Stimulated activated naive CD8-positive, alpha-beta T cell treated with anti-CD3 and anti-CD28 coated beads, Interleukin-15, amount 100 ng/mL, for 72 hours (primary cell): ENCODE measurements at regions not wholly inside any gene's neighbourhood (a gene's known extent, or its start where the extent isn't known, plus 50 kb on each side); places are given as distances from the start of the nearest gene placed in this dataset.

Experiments used
- ATAC-seq: fragments of 150-1000 bp; cut with Tn5 transposase; 2 replicates; pipeline ENCODE4 v1.10.0; 2021; ENCODE audit warnings: mild to moderate bottlenecking, moderate library complexity
- DNase-seq, 2 donors: peaks; one replicate each; pipeline ENCODE4 v3.0.0; 2021 to 2022
- H3K27ac Mint-ChIP-seq, 2 donors: one replicate each; pipeline ENCODE4 v1.8.0; 2022; ENCODE audit warnings: mild to moderate bottlenecking in 2 of 2, mixed read lengths in 2 of 2, moderate library complexity in 2 of 2
- H3K27me3 Mint-ChIP-seq: one replicate; pipeline ENCODE4 v1.8.0; 2022; ENCODE audit warnings: mixed read lengths
- H3K4me1 Mint-ChIP-seq: one replicate; pipeline ENCODE4 v1.8.0; 2022; ENCODE audit warnings: mild to moderate bottlenecking, mixed read lengths
- H3K4me3 Mint-ChIP-seq, 2 donors: one replicate each; pipeline ENCODE4 v1.8.0; 2022; ENCODE audit warnings: mild to moderate bottlenecking in 2 of 2, mixed read lengths in 2 of 2, moderate library complexity in 1 of 2
- H3K9me3 Mint-ChIP-seq, 2 donors: one replicate each; pipeline ENCODE4 v1.8.0; 2022; ENCODE audit warnings: mixed read lengths in 2 of 2

DNA sequence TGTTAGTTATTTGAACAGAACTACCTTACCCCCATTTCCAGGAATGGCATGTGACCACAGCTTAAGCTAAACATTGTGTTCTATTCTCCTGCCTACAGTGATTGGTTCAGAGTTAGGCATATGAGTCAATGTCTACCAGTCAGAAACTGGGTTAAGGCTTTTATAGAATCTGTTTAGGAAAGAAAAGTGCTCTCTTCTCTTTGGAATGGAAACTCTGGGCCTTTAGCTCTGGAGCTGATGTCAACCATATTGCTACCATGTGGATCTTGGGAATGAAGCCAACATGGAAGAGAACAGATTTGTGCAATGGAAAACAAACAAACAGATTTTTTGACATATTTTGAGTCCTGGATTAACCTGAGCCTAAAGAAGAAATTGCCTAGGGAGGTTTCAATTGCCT is 488.9 kb upstream of the TNC start:
- no peaks in the 10 kb centered on the region for H3K27me3 Mint-ChIP-seq
- DNase-seq (no peak), ATAC-seq (no peak)
- no peak overlapping the region for H3K27ac Mint-ChIP-seq
- H3K4me1 Mint-ChIP-seq: no peaks in the 10 kb centered on the region
- H3K9me3 Mint-ChIP-seq: no peaks in the 10 kb centered on the region
- no peak overlapping the region for H3K4me3 Mint-ChIP-seq

- no peak overlapping the region for H3K27ac Mint-ChIP-seq
- peaks cover 0 to 4% of the 10 kb centered on the region in 2 donors for H3K9me3 Mint-ChIP-seq
- H3K4me1 Mint-ChIP-seq: no peaks in the 10 kb centered on the region
- no peaks in the 10 kb centered on the region for H3K27me3 Mint-ChIP-seq
- no peak for DNase-seq
- no peak overlapping the region for H3K4me3 Mint-ChIP-seq
- no peak for ATAC-seq
Measured at GRCh38 chr9:115614326-115614999, 496.5 kb upstream of the TNC start.

DNA sequence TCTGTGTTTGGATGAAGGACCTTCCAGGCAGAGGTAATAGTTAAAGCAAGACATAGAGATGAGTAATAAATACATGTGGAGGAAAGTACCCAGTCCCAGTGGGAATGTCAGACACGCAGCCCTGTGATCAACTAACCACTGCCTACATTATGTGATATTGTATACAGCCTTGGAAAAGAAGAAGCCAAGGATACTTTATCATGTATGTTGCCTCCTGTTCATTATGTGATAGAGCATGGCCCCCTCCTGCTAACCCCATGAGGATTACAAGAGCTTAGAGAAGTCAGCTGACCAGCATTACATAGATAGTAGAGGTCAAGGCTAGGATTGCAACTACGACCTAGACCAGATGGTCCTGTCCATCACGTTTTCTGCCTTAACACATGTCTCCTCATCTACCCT is 497.0 kb upstream of the TNC start:
- Mint-ChIP-seq H3K4me1 (no peaks in the 10 kb centered on the region), H3K4me3 (no peak overlapping the region), H3K27ac (no peak overlapping the region), H3K9me3 (peaks cover under 1 to 4% of the 10 kb centered on the region in 2 donors), H3K27me3 (no peaks in the 10 kb centered on the region)
- DNase-seq (no peak), ATAC-seq (no peak)

DNA sequence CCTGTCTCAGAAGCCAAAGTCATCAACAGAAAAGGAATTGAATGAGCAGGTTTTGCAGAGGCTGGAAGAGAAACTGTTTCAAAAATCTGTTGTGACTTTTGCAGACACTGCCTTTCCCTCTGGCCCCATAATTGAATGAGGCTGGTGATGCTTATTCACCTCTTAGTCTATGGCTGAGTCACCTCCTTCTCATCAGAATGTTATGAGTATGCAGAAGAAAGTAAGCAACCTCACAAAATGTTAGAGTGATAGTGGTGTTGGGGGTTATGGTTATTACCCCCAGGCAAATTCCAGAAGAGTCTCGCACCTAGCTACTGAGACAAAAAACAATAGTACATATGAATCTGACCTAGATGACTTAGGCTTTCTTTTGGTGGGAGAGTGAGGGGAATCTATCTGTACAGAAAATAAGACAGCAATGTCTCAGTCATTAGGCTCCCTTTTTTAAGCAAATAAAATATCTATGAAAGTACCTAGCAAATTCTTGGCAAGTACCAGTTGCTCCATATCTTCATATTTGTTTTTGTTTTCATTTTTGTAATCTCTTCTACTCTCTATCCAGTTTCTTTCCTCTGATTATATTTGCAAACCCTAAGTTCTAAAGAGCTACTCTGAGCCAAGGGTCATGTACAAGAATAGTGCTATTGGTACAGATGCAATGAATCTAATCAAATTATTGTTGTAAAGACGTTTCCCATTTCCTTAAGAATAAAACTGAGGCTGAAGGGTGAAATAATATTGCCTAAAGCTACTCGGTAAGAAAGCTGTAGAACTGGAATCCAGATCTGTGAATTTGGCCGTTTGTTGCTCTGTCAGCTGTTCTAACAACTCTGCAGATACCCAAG is 498.1 kb upstream of the TNC start:
- no peak overlapping the region for H3K27ac Mint-ChIP-seq
- no peak for ATAC-seq
- H3K9me3 Mint-ChIP-seq: peaks cover 7 to 11% of the 10 kb centered on the region in 2 donors
- no peak for DNase-seq
- H3K27me3 Mint-ChIP-seq: no peaks in the 10 kb centered on the region
- H3K4me1 Mint-ChIP-seq: no peaks in the 10 kb centered on the region
- no peak overlapping the region for H3K4me3 Mint-ChIP-seq

- H3K4me3 Mint-ChIP-seq: no peak overlapping the region
- no peak for ATAC-seq
- H3K9me3 Mint-ChIP-seq: peaks cover 10 to 11% of the 10 kb centered on the region in 2 donors
- no peak overlapping the region for H3K27ac Mint-ChIP-seq
- no peaks in the 10 kb centered on the region for H3K27me3 Mint-ChIP-seq
- DNase-seq: no peak
- H3K4me1 Mint-ChIP-seq: no peaks in the 10 kb centered on the region
Measured at GRCh38 chr9:115616666-115617239, 498.8 kb upstream of the TNC start.

GRCh38 chr9:115625251-115625650 is 507.3 kb upstream of the TNC start:
- Mint-ChIP-seq H3K27ac (no peak overlapping the region), H3K4me3 (no peak overlapping the region), H3K9me3 (peaks cover 4 to 12% of the 10 kb centered on the region in 2 donors), H3K4me1 (no peaks in the 10 kb centered on the region), H3K27me3 (no peaks in the 10 kb centered on the region)
- DNase-seq (no peak), ATAC-seq (no peak)

DNA sequence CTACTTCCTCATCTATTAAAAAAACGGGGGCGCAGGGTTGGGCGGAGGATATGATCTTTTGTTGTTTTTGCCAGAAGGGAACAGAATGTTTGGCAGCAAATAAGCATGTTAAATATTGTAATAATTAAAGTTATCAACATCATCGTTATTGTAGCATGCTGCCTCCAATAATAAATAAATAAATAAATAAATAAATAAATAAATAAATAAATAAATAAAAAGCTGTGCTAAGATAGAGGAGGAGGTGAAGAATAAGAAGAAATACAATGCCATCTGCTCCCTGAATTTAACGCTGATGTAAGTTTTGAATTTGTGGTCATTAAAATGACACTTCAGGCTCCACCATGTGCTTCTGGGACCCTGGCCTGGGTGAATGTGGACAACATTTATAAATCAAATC is 508.0 kb upstream of the TNC start:
- no peak for ATAC-seq
- no peaks in the 10 kb centered on the region for H3K27me3 Mint-ChIP-seq
- no peak overlapping the region for H3K4me3 Mint-ChIP-seq
- H3K4me1 Mint-ChIP-seq: no peaks in the 10 kb centered on the region
- DNase-seq: no peak
- H3K27ac Mint-ChIP-seq: no peak overlapping the region
- peaks cover 0 to 8% of the 10 kb centered on the region in 2 donors for H3K9me3 Mint-ChIP-seq

DNA sequence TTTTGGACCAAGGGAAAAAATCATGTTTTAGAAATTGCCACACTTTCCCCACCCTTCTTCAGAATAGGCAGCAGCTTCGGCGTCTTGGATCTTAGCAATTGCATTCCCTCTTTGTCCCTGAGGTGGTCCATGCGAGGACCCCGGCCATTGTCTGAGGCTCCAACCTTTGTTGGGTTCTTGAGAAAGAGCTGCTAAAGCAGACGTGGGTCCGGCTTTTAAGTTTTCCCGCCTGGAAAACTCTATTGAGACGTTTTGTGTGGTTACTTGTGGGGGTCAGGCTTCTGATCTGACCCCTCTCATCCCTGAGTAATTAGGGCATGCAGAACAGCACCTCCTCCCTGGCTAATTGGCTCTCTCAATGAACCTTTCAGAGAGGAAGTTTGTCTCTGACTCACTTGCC is 509.6 kb upstream of the TNC start:
- Mint-ChIP-seq H3K9me3 (no peaks in the 10 kb centered on the region), H3K4me3 (no peak overlapping the region), H3K4me1 (no peaks in the 10 kb centered on the region), H3K27ac (no peak overlapping the region), H3K27me3 (no peaks in the 10 kb centered on the region)
- DNase-seq (no peak), ATAC-seq (no peak)

- no peaks in the 10 kb centered on the region for H3K27me3 Mint-ChIP-seq
- no peaks in the 10 kb centered on the region for H3K4me1 Mint-ChIP-seq
- ATAC-seq (no peak), DNase-seq (no peak)
- H3K4me3 Mint-ChIP-seq: no peak overlapping the region
- no peaks in the 10 kb centered on the region for H3K9me3 Mint-ChIP-seq
- no peak overlapping the region for H3K27ac Mint-ChIP-seq
Measured at GRCh38 chr9:115628426-115628825, 510.5 kb upstream of the TNC start.

DNA sequence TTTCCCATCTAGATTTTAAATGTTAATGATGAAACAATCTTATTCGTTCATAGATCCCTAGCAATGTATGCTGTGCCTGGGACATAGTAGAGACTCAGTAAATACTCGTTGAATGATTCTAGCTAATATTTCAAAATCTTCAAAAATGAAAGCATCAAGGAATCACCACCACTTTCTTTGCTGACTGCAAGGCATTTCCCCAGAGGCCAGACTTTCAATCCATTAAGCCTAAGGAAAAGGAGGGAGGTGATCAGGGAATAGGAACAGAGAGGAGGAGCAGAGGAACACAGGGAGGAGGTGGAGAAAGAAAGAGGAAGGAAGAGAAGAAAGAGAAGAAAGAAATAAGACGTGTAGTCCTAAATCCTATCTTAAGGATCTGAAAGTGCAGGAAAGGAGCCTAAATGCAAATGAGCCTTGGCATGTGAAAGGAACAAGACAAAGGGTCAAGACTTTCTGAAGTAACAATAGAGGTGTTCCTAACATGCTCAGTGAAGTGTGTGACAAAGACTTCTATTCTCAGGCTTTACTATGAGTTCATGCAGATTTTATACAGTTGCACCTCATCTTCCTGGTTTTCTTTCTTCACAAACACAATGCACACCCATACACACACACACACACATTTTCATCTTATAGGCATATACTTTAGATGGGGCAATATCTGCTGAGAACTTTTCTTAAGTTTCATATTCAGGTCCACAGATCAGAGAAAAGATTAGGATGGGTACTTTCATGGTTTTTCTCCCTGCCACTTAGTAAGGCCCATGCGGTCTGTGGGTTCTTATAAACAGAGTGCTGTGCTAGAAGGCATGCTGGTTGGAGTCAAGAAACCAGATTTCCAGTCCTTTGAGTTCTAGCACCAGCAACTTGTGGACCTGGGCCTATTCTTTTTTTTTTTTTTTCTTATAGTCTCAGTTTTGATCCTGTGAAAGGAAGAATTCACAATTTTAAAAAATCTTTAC is 512.2 kb upstream of the TNC start:
- Mint-ChIP-seq H3K9me3 (peaks cover 0 to 8% of the 10 kb centered on the region in 2 donors), H3K4me3 (no peak overlapping the region), H3K27ac (no peak overlapping the region), H3K27me3 (no peaks in the 10 kb centered on the region), H3K4me1 (no peaks in the 10 kb centered on the region)
- ATAC-seq (no peak), DNase-seq (no peak)

- DNase-seq (no peak), ATAC-seq (no peak)
- peaks cover 0 to 16% of the 10 kb centered on the region in 2 donors for H3K9me3 Mint-ChIP-seq
- no peak overlapping the region for H3K27ac Mint-ChIP-seq
- H3K4me1 Mint-ChIP-seq: no peaks in the 10 kb centered on the region
- no peaks in the 10 kb centered on the region for H3K27me3 Mint-ChIP-seq
- no peak overlapping the region for H3K4me3 Mint-ChIP-seq
Measured at GRCh38 chr9:115632391-115632790, 514.4 kb upstream of the TNC start.

- Mint-ChIP-seq H3K4me3 (no peak overlapping the region), H3K4me1 (no peaks in the 10 kb centered on the region), H3K27ac (no peak overlapping the region), H3K27me3 (no peaks in the 10 kb centered on the region), H3K9me3 (peaks cover 0 to 16% of the 10 kb centered on the region in 2 donors)
- no peak for DNase-seq
- no peak for ATAC-seq
Measured at GRCh38 chr9:115633104-115633503, 515.1 kb upstream of the TNC start.

- no peak for DNase-seq
- no peaks in the 10 kb centered on the region for H3K4me1 Mint-ChIP-seq
- no peaks in the 10 kb centered on the region for H3K27me3 Mint-ChIP-seq
- peaks cover 0 to 16% of the 10 kb centered on the region in 2 donors for H3K9me3 Mint-ChIP-seq
- H3K4me3 Mint-ChIP-seq: no peak overlapping the region
- no peak overlapping the region for H3K27ac Mint-ChIP-seq
- peak; percentile 35 for ATAC-seq
Measured at GRCh38 chr9:115635680-115636383, 517.8 kb upstream of the PAPPA start.

- no peak for DNase-seq
- Mint-ChIP-seq H3K9me3 (peaks cover 0 to 16% of the 10 kb centered on the region in 2 donors), H3K27ac (no peak overlapping the region)
Measured at GRCh38 chr9:115636596-115636995, 517.0 kb upstream of the PAPPA start.

GRCh38 chr9:115637661-115638060 is 515.9 kb upstream of the PAPPA start:
- Mint-ChIP-seq H3K4me3 (no peak overlapping the region), H3K4me1 (no peaks in the 10 kb centered on the region), H3K27ac (no peak overlapping the region), H3K9me3 (peaks cover 0 to 16% of the 10 kb centered on the region in 2 donors), H3K27me3 (no peaks in the 10 kb centered on the region)
- ATAC-seq: no peak
- DNase-seq: no peak

More at GRCh38 chr9:115636596-115636995, 517.0 kb upstream of the PAPPA start:
- no peaks in the 10 kb centered on the region for H3K4me1 Mint-ChIP-seq
- H3K27me3 Mint-ChIP-seq: no peaks in the 10 kb centered on the region
- no peak for ATAC-seq
- no peak overlapping the region for H3K4me3 Mint-ChIP-seq
